GM12865 (cell line): ENCODE measurements at regions not wholly inside any gene's neighbourhood (a gene's known extent, or its start where the extent isn't known, plus 50 kb on each side); places are given as distances from the start of the nearest gene placed in this dataset.

Experiments
- DNase-seq: peaks from one replicate; pipeline ENCODE4 v3.0.0; 2010; ENCODE audit warnings: low read depth
- H3K4me3 ChIP-seq: 2 replicates; pipeline ENCODE4 v1.5.1; 2011; ENCODE audit warnings: mild to moderate bottlenecking, low read depth, low read length, control low read depth
- CTCF ChIP-seq: IDR thresholded peaks from 2 replicates; pipeline ENCODE4 v1.5.1; 2011; ENCODE audit warnings: low read length, control low read depth, low read depth, inconsistent platforms; ENCODE audit not compliant: insufficient read depth; ENCODE audit errors: missing control alignments

- H3K4me3 ChIP-seq = no peak overlapping the region
- no peak for TF ChIP-seq CTCF
- DNase-seq = no peak
Observed at GRCh38 chr2:144834998-144835633, 315.2 kb upstream of the ZEB2 start.

- H3K4me3 ChIP-seq = no peak overlapping the region
- DNase-seq = no peak
- no peak for TF ChIP-seq CTCF
Observed at GRCh38 chr2:144834363-144834762, 314.4 kb upstream of the ZEB2 start.

- no peak overlapping the region for H3K4me3 ChIP-seq
- TF ChIP-seq CTCF = no peak
- DNase-seq = no peak
Observed at GRCh38 chr2:144833075-144833637, 313.2 kb upstream of the ZEB2 start.

- DNase-seq = no peak
- H3K4me3 ChIP-seq = no peak overlapping the region
- TF ChIP-seq CTCF = no peak
Observed at GRCh38 chr2:144832048-144832447, 312.1 kb upstream of the ZEB2 start.

GRCh38 chr2:144830543-144830942, 310.6 kb upstream of the ZEB2 start:
- H3K4me3 ChIP-seq = no peak overlapping the region
- TF ChIP-seq CTCF = no peak
- DNase-seq = no peak

GRCh38 chr2:144827404-144827803, 307.5 kb upstream of the ZEB2 start:
- H3K4me3 ChIP-seq = no peak overlapping the region
- no peak for TF ChIP-seq CTCF
- no peak for DNase-seq

GRCh38 chr2:144826105-144826504, 306.2 kb upstream of the ZEB2 start:
- no peak for DNase-seq
- no peak for TF ChIP-seq CTCF
- H3K4me3 ChIP-seq = no peak overlapping the region
